HEK293 (cell line): ENCODE measurements at regions not wholly inside any gene's neighbourhood (a gene's known extent, or its start where the extent isn't known, plus 50 kb on each side); places are given as distances from the start of the nearest gene placed in this dataset.

Experiments used
- CTCF ChIA-PET: fragments of 350-600 bp; formaldehyde crosslinking; extraction: SDS; loops from one replicate; lab custom pipeline; 2021; ENCODE audit warnings: antibody characterized with exemption; lab: Yijun Ruan, JAX
- POLR2A ChIA-PET: fragments of 300-600 bp; formaldehyde crosslinking; extraction: SDS; loops from one replicate; lab custom pipeline; 2020; ENCODE audit warnings: antibody characterized with exemption, inconsistent platforms; lab: Yijun Ruan, JAX
- H3K27ac ChIP-seq: fragments of 200-500 bp; sonication (Bioruptor generic); 2 replicates; pipeline ENCODE4 v1.5.1; 2014; ENCODE audit warnings: low read depth, low read length, control low read depth, inconsistent platforms; ENCODE audit errors: extremely low read depth
- H3K36me3 ChIP-seq, 2 experiments: fragments of 200-500 bp in 1 of 2; sonication (Bioruptor generic) in 1 of 2; 1 replicate in 1 of 2; 2 replicates in 1 of 2; pipeline ENCODE4 v1.5.1; 2014 to 2017; ENCODE audit warnings: inconsistent platforms in 2 of 2, low read length in 2 of 2; ENCODE audit not compliant: control insufficient read depth in 2 of 2, insufficient read depth in 1 of 2
- H3K4me1 ChIP-seq: fragments of 200-500 bp; sonication (Bioruptor generic); 2 replicates; pipeline ENCODE4 v1.5.1; 2014; ENCODE audit warnings: mild to moderate bottlenecking, low read length, inconsistent platforms; ENCODE audit not compliant: control insufficient read depth, insufficient read depth
- H3K4me3 ChIP-seq: 2 replicates; pipeline ENCODE4 v1.5.1; 2011; ENCODE audit warnings: low read depth, mild to moderate bottlenecking, control low read depth, low read length, moderate library complexity
- H3K9me3 ChIP-seq: fragments of 200-500 bp; sonication (Bioruptor generic); 2 replicates; pipeline ENCODE4 v1.5.1; 2014; ENCODE audit warnings: low read depth, low read length, inconsistent platforms; ENCODE audit not compliant: control insufficient read depth, insufficient read depth
- HOXC10 ChIP-seq: sonication (generic); formaldehyde crosslinking; IDR thresholded peaks from 2 replicates; pipeline ENCODE4 v1.8.1; 2023; ENCODE audit warnings: mild to moderate bottlenecking, missing genetic modification reagents
- KLF10 ChIP-seq: fragments of 450-650 bp; IDR thresholded peaks from 2 replicates; pipeline ENCODE4 v1.5.1; 2018; ENCODE audit warnings: missing biosample characterization, mild to moderate bottlenecking, missing genetic modification characterization
- KLF16 ChIP-seq: fragments of 450-650 bp; formaldehyde crosslinking; IDR thresholded peaks from 2 replicates; pipeline ENCODE4 v1.5.1; 2017; ENCODE audit warnings: missing biosample characterization, missing genetic modification characterization
- OSR2 ChIP-seq: fragments of 450-650 bp; formaldehyde crosslinking; IDR thresholded peaks from 2 replicates; pipeline ENCODE4 v1.5.1; 2016; ENCODE audit warnings: missing biosample characterization, missing genetic modification characterization
- PRDM1 ChIP-seq: fragments of 450-650 bp; formaldehyde crosslinking; IDR thresholded peaks from 2 replicates; pipeline ENCODE4; 2016; ENCODE audit warnings: missing biosample characterization, missing genetic modification characterization
- SCRT1 ChIP-seq: fragments of 450-650 bp; formaldehyde crosslinking; IDR thresholded peaks from 2 replicates; pipeline ENCODE4 v1.5.1; 2016; ENCODE audit warnings: missing biosample characterization, missing genetic modification characterization, borderline replicate concordance
- SP3 ChIP-seq: fragments of 450-650 bp; formaldehyde crosslinking; IDR thresholded peaks from 2 replicates; pipeline ENCODE4 v1.5.1; 2016; ENCODE audit warnings: missing biosample characterization, missing genetic modification characterization
- TCF7L2 ChIP-seq: IDR thresholded peaks from 2 replicates; pipeline ENCODE4 v1.6.1; 2011; ENCODE audit warnings: low read depth, mild to moderate bottlenecking, inconsistent platforms, low read length, moderate library complexity, borderline replicate concordance
- ZBTB17 ChIP-seq: fragments of 450-650 bp; formaldehyde crosslinking; IDR thresholded peaks from 2 replicates; pipeline ENCODE4 v1.5.1; 2016; ENCODE audit warnings: missing biosample characterization, missing genetic modification characterization
- ZFP41 ChIP-seq: fragments of 450-650 bp; formaldehyde crosslinking; IDR thresholded peaks from 2 replicates; pipeline ENCODE4 v1.5.1; 2016; ENCODE audit warnings: missing biosample characterization, missing genetic modification characterization, borderline replicate concordance
- ZNF138 ChIP-seq: fragments of 450-650 bp; formaldehyde crosslinking; IDR thresholded peaks from 2 replicates; pipeline ENCODE4 v1.5.1; 2016; ENCODE audit warnings: missing biosample characterization, missing genetic modification characterization, borderline replicate concordance
- ZNF324 ChIP-seq: fragments of 450-650 bp; formaldehyde crosslinking; IDR thresholded peaks from 2 replicates; pipeline ENCODE4 v1.5.1; 2016; ENCODE audit warnings: missing biosample characterization, missing genetic modification characterization
- ZNF350 ChIP-seq: fragments of 450-650 bp; formaldehyde crosslinking; IDR thresholded peaks from 2 replicates; pipeline ENCODE4 v1.5.0; 2017; ENCODE audit warnings: missing biosample characterization, mild to moderate bottlenecking, missing genetic modification characterization
- ZNF366 ChIP-seq: fragments of 450-650 bp; formaldehyde crosslinking; conservative IDR thresholded peaks from 2 replicates; pipeline ENCODE4 v1.5.1; 2016; ENCODE audit warnings: missing biosample characterization, missing genetic modification characterization
- ZNF391 ChIP-seq: fragments of 450-650 bp; formaldehyde crosslinking; IDR thresholded peaks from 2 replicates; pipeline ENCODE4 v1.5.1; 2016; ENCODE audit warnings: low read depth, missing biosample characterization, missing genetic modification characterization, borderline replicate concordance
- ZNF548 ChIP-seq: fragments of 450-650 bp; formaldehyde crosslinking; IDR thresholded peaks from 2 replicates; pipeline ENCODE4 v1.5.1; 2016; ENCODE audit warnings: missing biosample characterization, missing genetic modification characterization
- ZNF561 ChIP-seq: fragments of 450-650 bp; IDR thresholded peaks from 2 replicates; pipeline ENCODE4 v1.5.1; 2018; ENCODE audit warnings: missing biosample characterization, missing genetic modification characterization, borderline replicate concordance
- ZNF843 ChIP-seq: fragments of 450-650 bp; formaldehyde crosslinking; IDR thresholded peaks from 2 replicates; pipeline ENCODE4 v1.5.1; 2016; ENCODE audit warnings: missing biosample characterization, missing genetic modification characterization
- TF ChIP-seq, protein P1 (sequence below): fragments of 450-650 bp; formaldehyde crosslinking; IDR thresholded peaks from 2 replicates; pipeline ENCODE4 v1.5.1; 2016; ENCODE audit warnings: missing biosample characterization, missing genetic modification characterization
- TF ChIP-seq, protein P2 (sequence below): fragments of 450-650 bp; formaldehyde crosslinking; IDR thresholded peaks from 2 replicates; pipeline ENCODE4 v1.5.1; 2016; ENCODE audit warnings: missing biosample characterization, missing genetic modification characterization
- TF ChIP-seq, protein P3 (sequence below): fragments of 450-650 bp; formaldehyde crosslinking; IDR thresholded peaks from 2 replicates; pipeline ENCODE4 v1.5.1; 2016; ENCODE audit warnings: missing biosample characterization, missing genetic modification characterization
- TF ChIP-seq, protein P4 (sequence below): IDR thresholded peaks from 2 replicates; pipeline ENCODE4 v1.6.1; 2011; ENCODE audit warnings: mild to moderate bottlenecking, low read depth, low read length, borderline replicate concordance

DNA sequence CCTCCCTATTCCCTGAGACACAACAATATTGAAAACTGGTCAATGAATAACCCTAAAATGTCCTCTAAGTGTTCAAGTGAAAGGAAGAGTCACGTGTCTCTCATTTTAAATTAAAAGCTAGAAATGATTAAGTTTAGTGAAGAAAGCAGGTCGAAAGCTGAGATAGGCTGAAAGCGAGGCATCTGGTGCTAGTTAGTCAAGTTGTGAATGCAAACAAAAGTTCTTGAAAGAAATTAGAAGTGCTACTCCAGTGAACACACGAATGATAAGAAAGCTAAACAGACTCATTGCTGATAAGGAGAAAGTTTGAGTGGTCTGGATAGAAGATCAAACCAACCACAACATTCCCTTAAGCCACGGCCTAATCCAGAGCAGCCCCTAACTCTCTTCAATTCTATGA, 99.4 kb upstream of the ZNF507 start:
- ChIA-PET POLR2A (no interaction called here), CTCF (interaction anchor here (0.6 to 1.3 kb wide), 5 partner anchors 14 to 324 kb away, joined by 3 to 10 read pairs (median 3); no protein-coding TSS in a partner anchor)
- Histone ChIP-seq H3K36me3 (no peaks in the 10 kb centered on the region; a peak in 1 of 3 replicates), H3K27ac (no peak overlapping the region), H3K4me1 (peaks cover 3% of the 10 kb centered on the region), H3K4me3 (no peak overlapping the region), H3K9me3 (no peaks in the 10 kb centered on the region; the same call in none of the 2 replicates)
- TF ChIP-seq ZNF391 (no peak), PRDM1 (tag by site-specific recombination) (0 out of 2 replicates have a peak, but pooled peaks have one; percentile 7), TCF7L2 (peak; percentile 45; the same call in 1 of the 2 replicates)
- TF ChIP-seq, protein P1, sequence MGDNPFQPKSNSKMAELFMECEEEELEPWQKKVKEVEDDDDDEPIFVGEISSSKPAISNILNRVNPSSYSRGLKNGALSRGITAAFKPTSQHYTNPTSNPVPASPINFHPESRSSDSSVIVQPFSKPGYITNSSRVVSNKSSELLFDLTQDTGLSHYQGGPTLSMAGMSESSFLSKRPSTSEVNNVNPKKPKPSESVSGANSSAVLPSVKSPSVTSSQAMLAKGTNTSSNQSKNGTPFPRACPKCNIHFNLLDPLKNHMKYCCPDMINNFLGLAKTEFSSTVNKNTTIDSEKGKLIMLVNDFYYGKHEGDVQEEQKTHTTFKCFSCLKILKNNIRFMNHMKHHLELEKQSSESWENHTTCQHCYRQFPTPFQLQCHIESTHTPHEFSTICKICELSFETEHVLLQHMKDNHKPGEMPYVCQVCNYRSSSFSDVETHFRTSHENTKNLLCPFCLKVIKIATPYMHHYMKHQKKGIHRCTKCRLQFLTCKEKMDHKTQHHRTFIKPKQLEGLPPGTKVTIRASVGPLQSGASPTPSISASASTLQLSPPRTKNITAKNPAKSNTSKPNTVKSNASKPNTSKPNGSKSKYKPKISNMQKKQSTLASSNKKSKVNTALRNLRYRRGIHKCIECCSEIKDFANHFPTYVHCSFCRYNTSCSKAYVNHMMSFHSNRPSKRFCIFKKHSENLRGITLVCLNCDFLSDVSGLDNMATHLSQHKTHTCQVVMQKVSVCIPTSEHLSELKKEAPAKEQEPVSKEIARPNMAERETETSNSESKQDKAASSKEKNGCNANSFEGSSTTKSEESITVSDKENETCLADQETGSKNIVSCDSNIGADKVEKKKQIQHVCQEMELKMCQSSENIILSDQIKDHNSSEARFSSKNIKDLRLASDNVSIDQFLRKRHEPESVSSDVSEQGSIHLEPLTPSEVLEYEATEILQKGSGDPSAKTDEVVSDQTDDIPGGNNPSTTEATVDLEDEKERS (tag by site-specific recombination), result no peak

DNA sequence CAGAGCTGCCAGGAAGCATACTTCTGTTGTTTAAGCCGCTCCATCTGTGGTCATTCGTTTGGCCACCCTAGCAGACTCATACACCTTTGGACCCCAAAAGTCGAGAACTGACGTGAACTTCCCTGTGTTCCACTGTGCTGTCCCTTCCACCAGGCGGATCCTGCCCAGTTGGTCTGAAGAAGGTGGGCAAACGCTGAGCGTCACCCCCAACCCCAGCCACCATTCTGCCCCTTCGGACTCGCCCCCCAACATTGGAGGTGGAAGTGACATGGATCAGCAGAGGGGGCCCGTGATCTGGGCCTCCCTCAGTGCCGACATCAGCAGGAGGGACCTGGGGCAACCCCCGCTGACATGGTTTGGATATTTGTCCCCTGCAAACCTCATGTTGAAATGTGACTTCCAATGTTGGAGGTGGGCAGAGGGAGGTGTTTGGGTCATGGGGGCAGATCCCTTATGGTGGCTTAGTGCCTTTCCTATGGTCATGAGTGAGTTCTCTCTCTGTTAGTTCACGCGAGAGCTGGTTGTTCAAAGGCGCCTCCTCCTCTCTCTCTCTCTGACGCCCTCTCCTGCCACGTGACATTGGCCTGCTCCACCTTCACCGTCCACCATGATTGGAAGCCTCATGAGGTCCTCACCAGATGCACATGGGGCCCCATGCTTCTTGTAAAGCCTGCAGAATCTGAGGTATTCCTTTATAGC, 93.6 kb upstream of the ZNF507 start:
- Histone ChIP-seq H3K36me3 (no peaks in the 10 kb centered on the region; a peak in 1 of 3 replicates), H3K27ac (no peak overlapping the region), H3K4me3 (no peak overlapping the region), H3K9me3 (no peaks in the 10 kb centered on the region; the same call in none of the 2 replicates), H3K4me1 (no peaks in the 10 kb centered on the region)
- TF ChIP-seq KLF10 (tag by site-specific recombination) (no peak), ZNF548 (tag by site-specific recombination) (no peak), ZNF843 (tag by site-specific recombination) (no peak), ZNF366 (tag by site-specific recombination) (no peak)
- TF ChIP-seq, protein P2, sequence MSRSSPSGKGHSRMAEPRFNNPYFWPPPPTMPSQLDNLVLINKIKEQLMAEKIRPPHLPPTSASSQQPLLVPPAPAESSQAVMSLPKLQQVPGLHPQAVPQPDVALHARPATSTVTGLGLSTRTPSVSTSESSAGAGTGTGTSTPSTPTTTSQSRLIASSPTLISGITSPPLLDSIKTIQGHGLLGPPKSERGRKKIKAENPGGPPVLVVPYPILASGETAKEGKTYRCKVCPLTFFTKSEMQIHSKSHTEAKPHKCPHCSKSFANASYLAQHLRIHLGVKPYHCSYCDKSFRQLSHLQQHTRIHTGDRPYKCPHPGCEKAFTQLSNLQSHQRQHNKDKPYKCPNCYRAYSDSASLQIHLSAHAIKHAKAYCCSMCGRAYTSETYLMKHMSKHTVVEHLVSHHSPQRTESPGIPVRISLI, result no peak
- ChIA-PET CTCF (no interaction called here), POLR2A (no interaction called here)

DNA sequence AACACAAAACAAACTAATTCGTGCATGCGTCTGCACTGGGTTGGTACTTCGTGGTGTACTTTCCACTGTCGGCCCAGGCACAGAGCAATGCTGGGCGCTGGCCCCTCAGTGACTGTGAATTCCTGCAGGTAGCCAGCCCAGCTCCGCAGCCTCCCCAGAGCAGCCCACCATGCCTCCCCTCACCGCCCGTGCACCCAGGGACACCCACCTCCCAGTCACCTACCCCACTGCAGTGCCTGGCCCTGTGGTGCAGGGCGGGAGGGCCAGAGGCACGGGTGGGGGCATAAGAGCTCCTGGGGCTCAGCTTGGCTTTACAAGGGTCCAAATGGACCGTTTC, 93.1 kb upstream of the ZNF507 start:
- H3K4me1 ChIP-seq, result no peaks in the 10 kb centered on the region
- POLR2A ChIA-PET, result no interaction called here
- no peak for TF ChIP-seq KLF16 (tag by site-specific recombination)
- no peak for TF ChIP-seq HOXC10 (CRISPR knock-in tag)
- TF ChIP-seq ZNF561 (tag by site-specific recombination), result no peak
- TF ChIP-seq SCRT1, result no peak
- TF ChIP-seq OSR2 (tag by site-specific recombination), result no peak
- TF ChIP-seq ZNF138 (tag by site-specific recombination), result no peak
- TF ChIP-seq ZNF350 (tag by site-specific recombination), result no peak
- TF ChIP-seq ZNF324, result no peak
- TF ChIP-seq, protein P3, sequence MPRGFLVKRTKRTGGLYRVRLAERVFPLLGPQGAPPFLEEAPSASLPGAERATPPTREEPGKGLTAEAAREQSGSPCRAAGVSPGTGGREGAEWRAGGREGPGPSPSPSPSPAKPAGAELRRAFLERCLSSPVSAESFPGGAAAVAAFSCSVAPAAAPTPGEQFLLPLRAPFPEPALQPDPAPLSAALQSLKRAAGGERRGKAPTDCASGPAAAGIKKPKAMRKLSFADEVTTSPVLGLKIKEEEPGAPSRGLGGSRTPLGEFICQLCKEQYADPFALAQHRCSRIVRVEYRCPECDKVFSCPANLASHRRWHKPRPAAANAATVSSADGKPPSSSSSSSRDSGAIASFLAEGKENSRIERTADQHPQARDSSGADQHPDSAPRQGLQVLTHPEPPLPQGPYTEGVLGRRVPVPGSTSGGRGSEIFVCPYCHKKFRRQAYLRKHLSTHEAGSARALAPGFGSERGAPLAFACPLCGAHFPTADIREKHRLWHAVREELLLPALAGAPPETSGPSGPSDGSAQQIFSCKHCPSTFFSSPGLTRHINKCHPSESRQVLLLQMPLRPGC (tag by site-specific recombination), result no peak
- TF ChIP-seq ZFP41, result no peak
- TF ChIP-seq ZBTB17 (tag by site-specific recombination), result no peak
- no peak for TF ChIP-seq SP3
- TF ChIP-seq, protein P4, sequence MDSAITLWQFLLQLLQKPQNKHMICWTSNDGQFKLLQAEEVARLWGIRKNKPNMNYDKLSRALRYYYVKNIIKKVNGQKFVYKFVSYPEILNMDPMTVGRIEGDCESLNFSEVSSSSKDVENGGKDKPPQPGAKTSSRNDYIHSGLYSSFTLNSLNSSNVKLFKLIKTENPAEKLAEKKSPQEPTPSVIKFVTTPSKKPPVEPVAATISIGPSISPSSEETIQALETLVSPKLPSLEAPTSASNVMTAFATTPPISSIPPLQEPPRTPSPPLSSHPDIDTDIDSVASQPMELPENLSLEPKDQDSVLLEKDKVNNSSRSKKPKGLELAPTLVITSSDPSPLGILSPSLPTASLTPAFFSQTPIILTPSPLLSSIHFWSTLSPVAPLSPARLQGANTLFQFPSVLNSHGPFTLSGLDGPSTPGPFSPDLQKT, result no peak
- TF ChIP-seq, all 188 proteins: peak for 0
- Histone ChIP-seq H3K36me3 (no peaks in the 10 kb centered on the region), H3K4me3 (no peak overlapping the region), H3K27ac (no peak overlapping the region), H3K9me3 (no peaks in the 10 kb centered on the region; the same call in 1 of the 2 replicates)
- CTCF ChIA-PET, result interaction anchor here (0.5 to 1.7 kb wide), 3 partner anchors 18 to 1197 kb away, joined by 3 to 6 read pairs (median 3); no protein-coding TSS in a partner anchor
